Heart right ventricle (tissue), 16 donors: ENCODE measurements at regions not wholly inside any gene's neighbourhood (a gene's known extent, or its start where the extent isn't known, plus 50 kb on each side); places are given as distances from the start of the nearest gene placed in this dataset.

Source experiments
- ATAC-seq, 8 donors: fragments of 200-7000 bp; cut with Tn5 transposase; one replicate each; pipeline ENCODE4 v1.9.1; 2020; ENCODE audit warnings: mild to moderate bottlenecking in 8 of 8, moderate library complexity in 8 of 8, moderate number of reproducible peaks in 1 of 8
- DNase-seq, 2 donors: peaks; one replicate each; pipeline ENCODE4 v3.0.0-alpha.2; 2020
- H3K27ac ChIP-seq, 10 donors: fragments of 200-600 bp; sonication (generic) in 2 of 10; one replicate each; pipeline versions ENCODE4 v1.5.0 to v1.8.0; 2020 to 2022; ENCODE audit warnings: mild to moderate bottlenecking in 3 of 10
- H3K27me3 ChIP-seq, 7 donors: fragments of 200-600 bp; one replicate each; pipeline ENCODE4 v1.8.0; 2021 to 2022; ENCODE audit warnings: mild to moderate bottlenecking in 2 of 7
- H3K36me3 ChIP-seq, 9 donors: fragments of 200-600 bp; sonication (generic) in 1 of 9; one replicate each; pipeline versions ENCODE4 v1.5.0 to v1.8.0; 2020 to 2022; ENCODE audit warnings: mild to moderate bottlenecking in 2 of 9
- H3K4me1 ChIP-seq, 9 donors: fragments of 200-600 bp; sonication (generic) in 1 of 9; one replicate each; pipeline versions ENCODE4 v1.5.0 to v1.8.0; 2020 to 2022; ENCODE audit warnings: mild to moderate bottlenecking in 4 of 9
- H3K4me3 ChIP-seq, 10 donors: fragments of 200-600 bp; sonication (generic) in 2 of 10; one replicate each; pipeline versions ENCODE4 v1.5.0 to v1.8.0; 2020 to 2022; ENCODE audit warnings: mild to moderate bottlenecking in 7 of 10, moderate library complexity in 2 of 10
- H3K9me3 ChIP-seq, 11 donors: fragments of 200-600 bp in 10 of 11; sonication (generic) in 2 of 11; one replicate each; pipeline versions ENCODE4 v1.5.0 to v1.8.0; 2013 to 2022; ENCODE audit warnings: mild to moderate bottlenecking in 2 of 11, control low read depth in 1 of 11, moderate library complexity in 1 of 11
- CTCF ChIP-seq, 9 donors: fragments of 200-600 bp; sonication (generic) in 2 of 9; IDR thresholded peaks; one replicate each; pipeline versions ENCODE4 v1.5.0 to v1.8.0; 2021 to 2022; ENCODE audit warnings: antibody characterized with exemption in 9 of 9, mild to moderate bottlenecking in 5 of 9, moderate library complexity in 1 of 9
- WGBS, 2 donors: extraction: QIAGEN DNeasy Blood & Tissue Kit; methylation state at CpG; one replicate each; pipeline ENCODE4 v1.1.7; 2013; ENCODE audit warnings: inconsistent platforms in 1 of 2; 5-methylcytosine and 5-hydroxymethylcytosine counted together
- intact Hi-C, 10 donors: fragments of 100-400 bp; cut with DNase I; formaldehyde crosslinking; loops; one replicate each; pipeline versions ENCODE4 v1.11.1 to v1.14.2; 2022
- donor health status: Arrhythmogenic right ventricular cardiomyopathy.
- donor health status: ischemic (EF 13 %, LVEDD 7.1; RV severe dilation, severe dysfunction).
- donor health status: healthy with polysubstance abuse.
- donor health status: DM: no; HTN: yes; CAD: no.
- donor health status: DM: no; HTN: no; CAD: no.
- donor health status: ischemic (EF 25% LVEDD 6.9; RV normal size, moderate dysfunction).
- donor health status: ischemic (EF 25% LVEDD 5.7; RV mildly dilated, moderate dysfunction).
- donor health status: healthy.
- donor health status: DM: yes; HTN: yes; CAD: no.
- donor health status: Ischemic cardiomyopathy.
- donor health status: ischemic (EF 35%, LVEDD 5.7; RV mildly dilated, moderate dysfunction).
- donor health status: nonischemic (EF 11% LVEDD 7.7; RV severe dilation, severe dysfunction).
- donor health status: DM: yes; HTN: yes; CAD: no.
- donor health status: PGD.
- donor health status: ischemic (EF 29% LVEDD 5.4; RV normal size, mild dysfunction).
- donor health status: nonischemic (EF 23%, LVEDD 6.1; RV moderate dilation, normal function).

GRCh38 chr6:168885751-168886742 lies 367.6 kb downstream of the THBS2 start:
- Histone ChIP-seq H3K27me3 (peaks cover 0 to 26% (median 0%) of the 10 kb centered on the region in 7 donors), H3K4me3 (no peak overlapping the region), H3K27ac (no peak overlapping the region), H3K4me1 (peaks cover 0 to 11% (median 0%) of the 10 kb centered on the region in 9 donors), H3K9me3 (no peaks in the 10 kb centered on the region), H3K36me3 (no peaks in the 10 kb centered on the region)
- TF ChIP-seq CTCF (IDR thresholded peaks at IDR 0.05) = no peak
- peak in 2 of 8 donors; percentile 5 to 53 for ATAC-seq
- DNase-seq = no peak
- intact Hi-C loops = loop anchor here in 9 of 10 donors (1.0 to 10.0 kb wide), 6 partner anchors 271 to 741 kb away; no protein-coding TSS in a partner anchor
- WGBS, 2 donors = 86 to 90% methylated on average over 51 of the region's 51 CpGs

GRCh38 chr6:168885196-168885595 lies 368.4 kb downstream of the THBS2 start:
- ATAC-seq = no peak
- peaks cover 0 to 5% (median 0%) of the 10 kb centered on the region in 9 donors for H3K4me1 ChIP-seq
- intact Hi-C loops = loop anchor here in 9 of 10 donors (1.0 to 10.0 kb wide), 6 partner anchors 270 to 740 kb away; no protein-coding TSS in a partner anchor
- 87% methylated on average over 9 of the region's 9 CpGs for WGBS, 2 donors
- no peak for TF ChIP-seq CTCF (IDR thresholded peaks at IDR 0.05)
- H3K9me3 ChIP-seq = no peaks in the 10 kb centered on the region
- DNase-seq = no peak
- peak overlapping the region in 1 of 10 donors; percentile 41 for H3K27ac ChIP-seq
- no peak overlapping the region for H3K4me3 ChIP-seq
- peaks cover 0 to 26% (median 7%) of the 10 kb centered on the region in 7 donors for H3K27me3 ChIP-seq
- H3K36me3 ChIP-seq = no peaks in the 10 kb centered on the region

GRCh38 chr6:168884646-168885086 lies 369.0 kb downstream of the THBS2 start:
- H3K9me3 ChIP-seq = no peaks in the 10 kb centered on the region
- H3K36me3 ChIP-seq = no peaks in the 10 kb centered on the region
- peak; percentile 89 to 97 (median 95) for TF ChIP-seq CTCF (IDR thresholded peaks at IDR 0.05)
- peaks cover 0 to 5% (median 0%) of the 10 kb centered on the region in 9 donors for H3K4me1 ChIP-seq
- 16 to 17% methylated on average over 37 of the region's 37 CpGs for WGBS, 2 donors
- intact Hi-C loops = loop anchor here (1.0 to 10.0 kb wide), 8 partner anchors 267 to 740 kb away; no protein-coding TSS in a partner anchor
- H3K27me3 ChIP-seq = peaks cover 0 to 26% (median 8%) of the 10 kb centered on the region in 7 donors
- ATAC-seq (peak; percentile 82 to 88 (median 86)), DNase-seq (peak; percentile 54 to 80)
- H3K4me3 ChIP-seq = peak overlapping the region in 8 of 10 donors; percentile 4 to 49 (median 42)
- H3K27ac ChIP-seq = peak overlapping the region in 1 of 10 donors; percentile 41

- Histone ChIP-seq H3K4me1 (peaks cover 0 to 5% (median 0%) of the 10 kb centered on the region in 9 donors), H3K36me3 (no peaks in the 10 kb centered on the region), H3K4me3 (peak overlapping the region in 8 of 10 donors; percentile 4 to 49 (median 42)), H3K27me3 (peaks cover 0 to 29% (median 8%) of the 10 kb centered on the region in 7 donors), H3K27ac (peak overlapping the region in 1 of 10 donors; percentile 41), H3K9me3 (no peaks in the 10 kb centered on the region)
- intact Hi-C loops = loop anchor here (1.0 to 10.0 kb wide), 8 partner anchors 267 to 739 kb away; no protein-coding TSS in a partner anchor
- no peak for TF ChIP-seq CTCF (IDR thresholded peaks at IDR 0.05)
- peak in 7 of 8 donors; percentile 23 to 62 (median 40) for ATAC-seq
- DNase-seq = no peak
- 72 to 75% methylated on average over 21 of the region's 21 CpGs for WGBS, 2 donors
Observed at GRCh38 chr6:168884050-168884645, 369.5 kb downstream of the THBS2 start.
